CD14-positive monocyte (primary cell): ENCODE measurements at regions not wholly inside any gene's neighbourhood (a gene's known extent, or its start where the extent isn't known, plus 50 kb on each side); places are given as distances from the start of the nearest gene placed in this dataset.

Experiments used
- DNase-seq, 3 donors: peaks; one replicate each; pipeline ENCODE4 v3.0.0-alpha.2; 2011 to 2022
- H2AFZ ChIP-seq: 2 replicates; pipeline ENCODE4 v1.6.0; 2012; ENCODE audit warnings: mild to moderate bottlenecking, low read depth, low read length, inconsistent platforms; ENCODE audit not compliant: insufficient read depth, poor library complexity, severe bottlenecking
- H3K27ac ChIP-seq, 2 donors: 1 replicate in 1 of 2; 2 replicates in 1 of 2; pipeline ENCODE4 v1.5.1; 2012 to 2013; ENCODE audit warnings: low read length in 2 of 2, control low read depth in 1 of 2, inconsistent platforms in 1 of 2, low read depth in 1 of 2, mild to moderate bottlenecking in 1 of 2
- H3K27me3 ChIP-seq, 2 donors: one replicate each; pipeline versions ENCODE4 v1.6.0 to v1.6.1; 2011 to 2013; ENCODE audit warnings: low read length in 2 of 2; ENCODE audit not compliant: control insufficient read depth in 2 of 2, insufficient read depth in 2 of 2
- H3K36me3 ChIP-seq, 2 donors: replicated peaks in 1 of 2; 1 replicate in 1 of 2; 2 replicates in 1 of 2; pipeline versions ENCODE4 v1.5.1 to v1.6.1; 2012 to 2013; ENCODE audit warnings: low read length in 2 of 2, control low read depth in 1 of 2, inconsistent platforms in 1 of 2, mild to moderate bottlenecking in 1 of 2; ENCODE audit not compliant: insufficient read depth in 2 of 2, control insufficient read depth in 1 of 2
- H3K4me1 ChIP-seq, 2 donors: 1 replicate in 1 of 2; 2 replicates in 1 of 2; pipeline versions ENCODE4 v1.5.1 to v1.6.1; 2012 to 2013; ENCODE audit warnings: low read length in 2 of 2, control low read depth in 1 of 2, inconsistent platforms in 1 of 2, mild to moderate bottlenecking in 1 of 2, moderate library complexity in 1 of 2; ENCODE audit not compliant: insufficient read depth in 2 of 2, control insufficient read depth in 1 of 2
- H3K4me2 ChIP-seq: replicated peaks from 2 replicates; pipeline ENCODE3; 2012; ENCODE audit warnings: low read length, moderate library complexity, mild to moderate bottlenecking; ENCODE audit not compliant: poor library complexity, severe bottlenecking; ENCODE audit errors: extremely low read depth
- H3K4me3 ChIP-seq, 3 experiments: fragments of 200-600 bp in 1 of 3; sonication (generic) in 1 of 3; replicated peaks in 1 of 3; 1 replicate in 2 of 3; 2 replicates in 1 of 3; pipeline ENCODE4 v1.5.1; 2011 to 2013; ENCODE audit warnings: low read length in 3 of 3, mild to moderate bottlenecking in 3 of 3, control low read depth in 2 of 3, low read depth in 2 of 3, inconsistent platforms in 1 of 3, moderate library complexity in 1 of 3
- H3K79me2 ChIP-seq: 2 replicates; pipeline ENCODE4 v1.6.0; 2012; ENCODE audit warnings: mild to moderate bottlenecking, control low read depth, inconsistent platforms, low read length, moderate library complexity; ENCODE audit not compliant: insufficient read depth
- H3K9ac ChIP-seq: 2 replicates; pipeline ENCODE4 v1.6.0; 2017; ENCODE audit warnings: low read length, mild to moderate bottlenecking; ENCODE audit not compliant: insufficient read depth, poor library complexity, severe bottlenecking
- H3K9me3 ChIP-seq, 2 donors: replicated peaks in 1 of 2; 1 replicate in 1 of 2; 2 replicates in 1 of 2; pipeline versions ENCODE4 v1.5.1 to v1.6.1; 2012 to 2013; ENCODE audit warnings: low read length in 2 of 2, control low read depth in 1 of 2; ENCODE audit not compliant: control insufficient read depth in 1 of 2, insufficient read depth in 1 of 2
- H4K20me1 ChIP-seq: 2 replicates; pipeline ENCODE4 v1.6.0; 2012; ENCODE audit warnings: mild to moderate bottlenecking, low read length, control low read depth, moderate library complexity; ENCODE audit not compliant: insufficient read depth
- H3K27ac Mint-ChIP-seq, 7 donors: one replicate each; pipeline ENCODE4 v1.8.0; 2020; ENCODE audit warnings: mild to moderate bottlenecking in 7 of 7, mixed read lengths in 7 of 7, moderate library complexity in 6 of 7, inconsistent platforms in 2 of 7
- H3K27me3 Mint-ChIP-seq, 3 donors: one replicate each; pipeline ENCODE4 v1.8.0; 2021 to 2022; ENCODE audit warnings: low read depth in 3 of 3, mild to moderate bottlenecking in 3 of 3, mixed read lengths in 3 of 3, moderate library complexity in 3 of 3, inconsistent platforms in 1 of 3
- H3K36me3 Mint-ChIP-seq, 2 donors: one replicate each; pipeline ENCODE4 v1.8.0; 2020; ENCODE audit warnings: mixed read lengths in 2 of 2, inconsistent platforms in 1 of 2, mild to moderate bottlenecking in 1 of 2
- H3K4me1 Mint-ChIP-seq: one replicate; pipeline ENCODE4 v1.8.0; 2020; ENCODE audit warnings: mild to moderate bottlenecking, mixed read lengths
- H3K4me3 Mint-ChIP-seq, 2 donors: one replicate each; pipeline ENCODE4 v1.8.0; 2020; ENCODE audit warnings: mild to moderate bottlenecking in 2 of 2, mixed read lengths in 2 of 2, moderate library complexity in 1 of 2
- H3K9me3 Mint-ChIP-seq, 7 donors: one replicate each; pipeline ENCODE4 v1.8.0; 2020 to 2022; ENCODE audit warnings: mixed read lengths in 7 of 7, mild to moderate bottlenecking in 6 of 7, moderate library complexity in 6 of 7, inconsistent platforms in 2 of 7
- CTCF ChIP-seq: fragments of 200-600 bp; IDR thresholded peaks from one replicate; pipeline ENCODE4 v1.8.0; 2022; ENCODE audit warnings: antibody characterized with exemption, mild to moderate bottlenecking
- WGBS: methylation state at CpG from one replicate; pipeline ENCODE4 v1.1.5; 2013; ENCODE audit warnings: missing lambda C conversion rate; ENCODE audit not compliant: insufficient coverage; 5-methylcytosine and 5-hydroxymethylcytosine counted together
- intact Hi-C, 2 donors: fragments of 100-400 bp; cut with micrococcal nuclease; formaldehyde crosslinking; loops; one replicate each; pipeline versions ENCODE4 v1.15.0 to v1.15.1; 2023

DNA sequence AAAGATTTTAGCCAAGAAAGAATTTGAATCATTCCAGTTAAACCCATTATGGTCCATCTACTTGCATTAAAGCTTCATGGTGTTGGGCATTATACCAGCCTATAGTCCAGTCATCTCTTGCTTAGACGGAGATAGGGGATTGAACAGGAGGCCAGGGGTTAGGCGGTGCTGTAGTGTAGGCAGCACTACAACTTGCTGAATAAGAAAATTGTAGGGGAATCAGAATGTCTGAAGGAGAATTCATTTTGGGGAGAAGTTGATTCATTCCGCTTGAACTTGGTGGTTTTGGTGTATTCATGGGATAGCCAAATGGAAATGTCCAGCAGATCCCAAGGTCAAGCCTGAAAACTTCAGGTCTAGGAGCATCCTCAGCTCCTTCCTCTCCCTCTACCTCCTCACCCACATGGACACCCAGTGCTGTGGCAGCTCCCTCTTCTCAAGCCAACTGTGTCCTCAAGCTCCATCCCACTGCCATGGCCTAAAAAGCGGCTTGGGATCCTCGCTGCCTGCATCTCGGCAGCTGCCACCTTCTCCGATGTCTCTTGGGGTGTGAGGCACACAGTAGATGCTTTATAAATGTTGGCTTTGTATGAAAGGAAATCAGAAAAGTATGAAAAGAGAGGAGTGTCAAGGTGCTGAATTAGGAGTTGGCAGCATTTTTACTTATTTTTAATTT is 63.6 kb upstream of the MNX1 start:
- WGBS = 100% methylated on average over 1 of the region's 7 CpGs
- intact Hi-C loops = no loop called here
- H3K27me3 Mint-ChIP-seq = peaks cover 30 to 65% (median 31%) of the 10 kb centered on the region in 3 donors

DNA sequence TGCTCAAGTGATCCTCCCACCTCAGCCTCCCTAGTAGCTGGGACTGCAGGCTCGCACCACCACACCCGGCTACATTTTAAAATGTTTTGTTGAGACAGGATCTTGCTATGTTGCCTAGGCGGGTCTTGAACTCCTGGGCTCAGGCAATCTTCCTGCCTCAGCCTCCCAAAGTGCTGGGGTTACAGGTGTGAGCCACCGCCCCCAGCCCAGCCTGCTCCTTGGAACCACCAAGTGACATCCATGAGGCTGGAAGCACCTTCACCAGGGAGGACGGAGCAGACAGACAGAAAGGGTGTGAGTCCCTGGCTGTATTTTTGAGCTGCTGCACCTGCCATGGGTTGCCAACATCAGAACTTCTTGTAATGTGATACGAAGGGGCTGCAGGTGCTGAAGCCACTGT is 62.3 kb upstream of the UBE3C start:
- no peaks in the 10 kb centered on the region for H3K36me3 ChIP-seq
- intact Hi-C loops = no loop called here
- peaks cover 42 to 72% (median 42%) of the 10 kb centered on the region in 3 donors for H3K27me3 Mint-ChIP-seq

More for the DNA sequence above, 63.6 kb upstream of the MNX1 start:
- Histone ChIP-seq H3K27ac (no peak overlapping the region), H3K36me3 (no peaks in the 10 kb centered on the region), H3K9me3 (peaks cover 4 to 5% of the 10 kb centered on the region in 2 donors), H3K4me2 (no peak overlapping the region), H3K4me1 (no peaks in the 10 kb centered on the region), H3K79me2 (no peaks in the 10 kb centered on the region), H4K20me1 (no peaks in the 10 kb centered on the region), H2AFZ (no peak overlapping the region), H3K9ac (no peak overlapping the region), H3K4me3 (no peak overlapping the region), H3K27me3 (peaks cover 4 to 26% of the 10 kb centered on the region in 2 donors)
- no peak overlapping the region for H3K4me3 Mint-ChIP-seq
- no peaks in the 10 kb centered on the region for H3K4me1 Mint-ChIP-seq
- H3K27ac Mint-ChIP-seq = no peak overlapping the region
- no peak for TF ChIP-seq CTCF
- no peak for DNase-seq
- H3K36me3 Mint-ChIP-seq = no peaks in the 10 kb centered on the region
- H3K9me3 Mint-ChIP-seq = peaks cover 2 to 23% (median 10%) of the 10 kb centered on the region in 7 donors

More for the DNA sequence above, 62.3 kb upstream of the UBE3C start:
- Mint-ChIP-seq H3K4me3 (no peak overlapping the region), H3K4me1 (no peaks in the 10 kb centered on the region), H3K36me3 (no peaks in the 10 kb centered on the region), H3K27ac (no peak overlapping the region), H3K9me3 (peaks cover 2 to 16% (median 9%) of the 10 kb centered on the region in 7 donors)
- Histone ChIP-seq H3K27ac (no peak overlapping the region), H4K20me1 (no peaks in the 10 kb centered on the region), H3K4me3 (no peak overlapping the region), H2AFZ (no peak overlapping the region), H3K79me2 (no peaks in the 10 kb centered on the region), H3K9ac (no peak overlapping the region), H3K4me2 (no peak overlapping the region), H3K4me1 (no peaks in the 10 kb centered on the region), H3K27me3 (peaks cover 4 to 36% of the 10 kb centered on the region in 2 donors), H3K9me3 (peaks cover 4 to 6% of the 10 kb centered on the region in 2 donors)
- no peak for DNase-seq
- no peak for TF ChIP-seq CTCF
- 95% methylated on average over 3 of the region's 6 CpGs for WGBS
